ENCODE measurements at regions not wholly inside any gene's neighbourhood (a gene's known extent, or its start where the extent isn't known, plus 50 kb on each side); places are given as distances from the start of the nearest gene placed in this dataset.

GRCh38 chr5:99911971-99912370, 623.2 kb upstream of the FAM174A start:
- no peaks in the 10 kb centered on the region for H3K27me3 ChIP-seq
- no peaks in the 10 kb centered on the region for H3K9me3 ChIP-seq
- intact Hi-C loops (cut with DNase I): no loop called here
- no peaks in the 10 kb centered on the region for H3K4me1 ChIP-seq
- no peak for DNase-seq (ENCODE audit: low spot score in 2 of 2)
- no peak overlapping the region for H3K4me3 ChIP-seq
- H3K27ac ChIP-seq: no peak overlapping the region
- H3K36me3 ChIP-seq: no peaks in the 10 kb centered on the region
- TF ChIP-seq CTCF (IDR thresholded peaks at IDR 0.05): no peak

- Histone ChIP-seq H3K27me3 (no peaks in the 10 kb centered on the region), H3K27ac (no peak overlapping the region), H3K36me3 (no peaks in the 10 kb centered on the region), H3K4me3 (no peak overlapping the region), H3K4me1 (no peaks in the 10 kb centered on the region), H3K9me3 (no peaks in the 10 kb centered on the region)
- intact Hi-C loops (cut with DNase I): no loop called here
- no peak for DNase-seq (ENCODE audit: low spot score in 2 of 2)
- no peak for TF ChIP-seq CTCF (IDR thresholded peaks at IDR 0.05)
Observed at GRCh38 chr5:99906776-99907175, 628.4 kb upstream of the FAM174A start.

- no peaks in the 10 kb centered on the region for H3K27me3 ChIP-seq
- H3K4me1 ChIP-seq: no peaks in the 10 kb centered on the region
- no peak overlapping the region for H3K27ac ChIP-seq
- no peaks in the 10 kb centered on the region for H3K36me3 ChIP-seq
- H3K4me3 ChIP-seq: no peak overlapping the region
- no peaks in the 10 kb centered on the region for H3K9me3 ChIP-seq
- no peak for TF ChIP-seq CTCF (IDR thresholded peaks at IDR 0.05)
- intact Hi-C loops (cut with DNase I): no loop called here
- DNase-seq (ENCODE audit: low spot score in 2 of 2): no peak
Observed at GRCh38 chr5:99901972-99902371, 633.2 kb upstream of the FAM174A start.

GRCh38 chr5:99900302-99900852, 634.8 kb upstream of the FAM174A start:
- H3K27me3 ChIP-seq: no peaks in the 10 kb centered on the region
- no peak overlapping the region for H3K4me3 ChIP-seq
- no peaks in the 10 kb centered on the region for H3K9me3 ChIP-seq
- intact Hi-C loops (cut with DNase I): no loop called here
- no peak for TF ChIP-seq CTCF (IDR thresholded peaks at IDR 0.05)
- no peaks in the 10 kb centered on the region for H3K36me3 ChIP-seq
- DNase-seq (ENCODE audit: low spot score in 2 of 2): no peak
- H3K4me1 ChIP-seq: no peaks in the 10 kb centered on the region
- H3K27ac ChIP-seq: no peak overlapping the region

GRCh38 chr5:99879791-99880511, 655.2 kb upstream of the FAM174A start:
- Histone ChIP-seq H3K27me3 (no peaks in the 10 kb centered on the region), H3K4me3 (no peak overlapping the region), H3K4me1 (no peaks in the 10 kb centered on the region), H3K27ac (no peak overlapping the region), H3K9me3 (no peaks in the 10 kb centered on the region), H3K36me3 (no peaks in the 10 kb centered on the region)
- TF ChIP-seq CTCF (IDR thresholded peaks at IDR 0.05): no peak
- no peak for DNase-seq (ENCODE audit: low spot score in 2 of 2)
- intact Hi-C loops (cut with DNase I): no loop called here

Data from ascending aorta (tissue), 2 donors.